PC-3 (cell line): ENCODE measurements at regions not wholly inside any gene's neighbourhood (a gene's known extent, or its start where the extent isn't known, plus 50 kb on each side); places are given as distances from the start of the nearest gene placed in this dataset.
"Not testable (repeated sequence)": the region's sequence is repeated elsewhere in the genome, so short reads cannot be mapped to it uniquely, and the experiment has no call there.

Source experiments
- CTCF ChIP-seq: fragments of 300-600 bp; sonication (generic); conservative IDR thresholded peaks from 2 replicates; pipeline ENCODE4 v1.5.1; 2017; ENCODE audit warnings: antibody characterized with exemption, low read depth, mild to moderate bottlenecking, low read length
- EZH2 ChIP-seq: fragments of 300-600 bp; sonication (generic); IDR thresholded peaks from one replicate; pipeline ENCODE4 v1.6.1; 2017; ENCODE audit warnings: antibody characterized with exemption, mild to moderate bottlenecking, low read length; ENCODE audit not compliant: unreplicated experiment
- EZH2phosphoT487 ChIP-seq: fragments of 300-600 bp; sonication (generic); IDR thresholded peaks from 2 replicates; pipeline ENCODE4 v1.6.1; 2018; ENCODE audit warnings: mild to moderate bottlenecking, antibody characterized with exemption, low read length, borderline replicate concordance

- not testable (repeated sequence) for TF ChIP-seq CTCF, EZH2, EZH2phosphoT487
Observed at GRCh38 chr21:10383571-10383970, 137.8 kb upstream of the TPTE start.
